Fibroblast of skin of abdomen (primary cell): ENCODE measurements at regions not wholly inside any gene's neighbourhood (a gene's known extent, or its start where the extent isn't known, plus 50 kb on each side); places are given as distances from the start of the nearest gene placed in this dataset.

Source experiments
- DNase-seq: peaks from one replicate; pipeline ENCODE4 v3.0.0-alpha.2; 2013

- DNase-seq = no peak
Measured at GRCh38 chr15:70258369-70259027, 160.8 kb upstream of the TLE3 start.

- DNase-seq = no peak
Measured at GRCh38 chr15:70257573-70258248, 160.0 kb upstream of the TLE3 start.

DNA sequence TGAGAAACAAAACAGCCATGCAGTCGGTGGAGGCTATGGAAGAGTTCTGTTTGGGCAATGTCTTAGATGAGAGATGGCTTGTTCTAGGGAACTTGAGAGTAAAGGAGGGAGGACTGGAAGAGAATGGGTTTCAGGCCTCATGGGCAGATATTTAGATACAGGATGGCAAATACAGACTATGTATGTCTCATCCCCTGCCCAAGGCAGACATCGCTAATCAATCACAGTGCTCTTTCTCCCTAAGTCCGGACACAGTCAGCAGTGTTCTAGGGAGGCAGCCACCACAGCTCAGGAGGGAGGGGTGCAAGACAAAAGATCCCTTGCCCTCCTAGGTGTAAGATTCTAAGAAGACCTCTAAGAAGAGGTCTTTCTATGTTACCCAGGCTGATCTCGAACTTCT is 159.3 kb upstream of the TLE3 start:
- DNase-seq = no peak

DNA sequence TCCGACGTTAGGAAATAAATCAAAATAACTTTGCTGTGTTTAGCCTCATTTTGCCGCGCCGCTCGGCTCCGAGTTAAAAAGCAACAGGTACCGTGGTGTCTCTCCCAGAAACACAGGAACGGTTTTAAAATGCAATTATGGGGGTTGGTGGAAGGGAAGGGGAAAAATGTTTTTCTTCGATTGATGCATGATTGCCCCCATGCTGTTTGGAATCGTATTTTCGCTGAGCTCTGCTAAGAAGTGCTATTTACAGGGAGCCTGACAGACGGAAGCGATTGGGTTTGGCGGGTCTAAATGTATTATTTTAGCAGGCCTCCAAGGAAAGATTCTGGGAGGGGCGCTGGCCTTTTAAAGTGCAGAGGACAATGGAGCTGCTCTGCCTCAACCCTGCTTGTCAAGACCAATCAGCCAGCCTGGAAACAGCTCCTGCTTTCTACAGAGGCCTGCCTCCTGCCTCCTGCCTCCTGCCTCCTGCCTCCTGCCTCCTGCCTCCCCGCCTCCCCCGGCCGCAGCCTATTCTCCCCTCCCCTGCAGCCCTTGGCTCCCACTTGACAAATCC is 156.7 kb upstream of the TLE3 start:
- no peak for DNase-seq

DNA sequence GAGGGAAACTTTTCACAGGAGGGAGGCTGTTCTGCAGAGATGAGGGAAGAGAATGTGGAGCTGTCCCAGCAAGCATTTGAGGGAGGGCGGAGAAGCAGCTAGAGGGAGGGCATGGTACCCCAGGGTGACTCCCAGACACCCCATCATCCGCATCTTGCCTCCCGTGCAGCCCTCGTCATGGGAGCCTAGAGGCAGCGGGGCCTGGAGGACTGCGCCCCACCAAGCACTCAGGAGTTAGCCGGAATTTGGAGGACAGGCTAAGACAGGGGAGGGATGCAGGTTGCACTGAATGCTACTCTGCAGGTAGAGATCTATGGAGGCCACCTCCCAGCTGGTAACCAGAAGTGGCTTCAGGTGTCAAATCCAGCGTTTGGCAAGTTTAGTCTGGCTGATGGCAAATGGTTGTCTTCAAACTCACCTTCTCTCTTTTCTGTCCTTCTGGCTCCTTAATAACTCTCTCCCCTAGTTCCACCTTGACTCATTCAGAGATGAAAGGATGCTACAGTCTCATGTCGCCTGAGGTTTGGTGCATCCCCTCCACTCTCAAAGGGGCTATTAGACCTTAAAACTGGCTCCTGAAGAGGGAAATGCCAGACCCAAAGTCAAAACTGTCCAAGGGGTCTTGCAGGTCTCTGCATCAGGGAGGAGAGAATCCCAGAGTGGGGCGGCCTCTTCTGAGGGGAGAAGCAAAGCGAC is 155.9 kb upstream of the TLE3 start:
- DNase-seq = no peak

GRCh38 chr15:70252951-70253320 is 155.2 kb upstream of the TLE3 start:
- DNase-seq = no peak

GRCh38 chr15:70252056-70252950 is 154.6 kb upstream of the TLE3 start:
- no peak for DNase-seq

- DNase-seq = no peak
Measured at GRCh38 chr15:70251246-70251990, 153.7 kb upstream of the TLE3 start.

- DNase-seq = no peak
Measured at GRCh38 chr15:70250208-70251201, 152.8 kb upstream of the TLE3 start.

DNA sequence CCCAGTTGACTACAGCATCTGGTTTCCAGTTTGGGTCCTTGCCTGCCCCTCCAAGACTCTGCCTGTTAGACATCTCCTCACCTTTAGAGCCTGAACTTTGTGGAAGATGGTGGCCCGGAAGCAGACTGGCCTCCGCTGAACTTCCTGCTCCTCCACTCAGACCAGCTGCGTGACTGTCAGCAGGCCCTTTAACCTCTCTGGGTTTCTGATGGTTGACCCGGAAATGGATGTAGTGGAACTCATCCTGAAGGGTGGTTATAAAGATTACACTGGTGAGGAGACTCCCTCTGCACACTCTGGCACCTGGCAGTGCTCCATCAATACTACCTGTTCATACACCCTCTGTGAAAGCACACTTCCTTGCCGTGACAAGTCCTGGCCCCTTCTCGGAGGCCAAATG is 151.9 kb upstream of the TLE3 start:
- DNase-seq = no peak

DNA sequence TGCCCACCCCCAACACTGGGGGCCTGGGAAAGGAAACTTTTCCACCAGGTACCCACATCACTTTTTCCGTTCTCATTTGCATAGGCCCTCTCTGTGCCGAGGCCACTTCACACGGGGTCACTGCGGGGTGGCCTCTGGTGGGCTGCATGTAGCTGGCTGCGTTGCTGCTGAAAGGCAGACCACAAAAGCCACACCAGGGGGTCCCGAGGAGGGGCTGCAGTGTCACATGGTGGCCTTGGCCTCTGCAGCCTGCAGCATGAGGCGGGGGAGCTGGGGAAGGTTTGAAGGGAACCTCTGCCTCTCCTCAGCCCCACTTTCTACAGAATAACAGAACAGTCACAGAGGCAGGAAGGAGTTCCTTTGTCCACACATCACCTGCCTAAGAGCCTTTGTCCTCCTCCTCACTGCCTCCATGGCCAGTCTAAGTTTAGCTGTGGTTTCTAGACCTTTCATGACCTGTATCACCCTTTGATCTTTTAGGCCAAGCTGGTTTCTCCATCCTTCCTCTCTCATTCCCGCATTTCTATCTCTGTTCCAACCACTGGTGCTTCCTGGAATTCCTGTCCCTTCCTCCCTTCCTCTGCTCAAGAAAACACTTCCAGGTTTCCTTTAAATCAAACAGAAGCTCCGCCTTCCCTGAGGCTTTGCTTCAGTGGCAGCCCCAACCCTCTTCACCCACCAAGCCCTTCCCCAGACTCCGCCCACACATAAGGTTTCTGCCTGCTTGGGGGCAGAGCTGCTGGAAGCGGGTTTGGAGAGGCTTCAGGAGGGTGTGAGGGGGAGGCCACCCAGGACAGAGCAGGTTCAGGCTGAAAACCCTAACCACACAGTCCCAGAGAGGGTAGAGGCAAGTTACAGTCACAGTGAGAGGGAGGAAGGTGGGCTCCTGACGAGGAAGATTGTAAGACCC is 150.7 kb upstream of the TLE3 start:
- no peak for DNase-seq

GRCh38 chr15:70247281-70247680 is 149.6 kb upstream of the TLE3 start:
- DNase-seq = no peak

DNA sequence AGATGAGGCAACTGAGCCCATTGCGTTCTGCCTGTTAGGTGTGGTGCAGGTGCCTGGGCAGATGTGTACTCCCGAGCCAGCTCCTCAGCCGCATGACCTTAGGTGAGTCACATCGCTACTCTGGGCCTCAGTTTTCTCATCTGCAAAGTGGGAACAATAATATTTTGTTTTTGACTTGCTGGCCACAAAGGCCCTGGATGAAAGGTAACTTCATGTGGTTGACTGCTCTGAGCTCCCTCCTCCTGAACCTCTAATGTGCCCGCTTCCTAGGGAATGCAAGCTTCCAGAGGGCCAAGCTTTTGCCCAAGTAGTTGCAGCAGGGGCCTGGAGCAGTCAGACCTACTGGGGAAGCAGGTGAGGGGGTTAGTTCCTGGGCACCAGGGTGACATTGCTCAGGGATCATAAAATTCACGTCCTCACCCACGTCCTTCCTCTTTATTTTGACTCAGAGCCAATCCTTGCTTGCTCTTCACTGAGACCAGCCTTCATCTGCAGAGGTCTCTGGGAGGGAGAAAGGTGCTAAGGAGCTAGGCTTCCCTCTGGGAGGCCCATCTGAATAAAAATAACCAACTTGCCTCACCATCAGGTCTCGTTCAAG is 149.0 kb upstream of the TLE3 start:
- DNase-seq = no peak

DNA sequence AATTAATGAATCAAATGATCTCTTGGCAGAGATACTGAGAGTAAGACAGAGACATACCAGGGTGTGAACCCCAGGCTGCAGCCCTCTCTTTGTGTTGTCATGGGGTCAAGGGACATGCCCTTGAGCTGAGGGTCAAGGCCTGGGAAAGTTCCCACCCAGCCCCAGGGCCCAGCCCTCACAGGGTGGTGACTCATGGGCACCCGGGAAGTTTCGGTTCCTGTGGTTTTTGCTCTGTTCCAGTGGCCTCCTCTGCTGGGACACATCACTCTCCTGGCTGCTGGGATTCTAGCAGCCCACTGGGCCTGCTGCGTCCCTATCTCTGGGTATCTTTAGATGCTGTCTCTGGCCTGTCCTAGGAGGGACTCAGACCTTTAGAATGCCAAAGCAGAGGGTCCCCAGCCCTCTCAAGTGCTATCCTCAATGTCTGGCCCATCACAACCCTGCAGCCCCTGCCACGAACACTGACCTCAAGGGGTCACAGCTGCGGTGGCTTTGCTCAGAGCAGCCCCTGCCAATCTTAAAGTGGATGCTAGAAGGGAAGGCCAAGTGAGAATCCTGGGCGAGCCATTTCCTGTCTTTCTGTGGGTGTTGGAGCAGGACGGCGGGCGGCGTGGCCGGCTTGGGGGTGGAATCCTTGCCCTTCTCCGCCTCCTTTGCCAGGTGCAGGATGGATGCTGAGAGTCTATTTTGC is 148.4 kb upstream of the TLE3 start:
- DNase-seq = no peak

DNA sequence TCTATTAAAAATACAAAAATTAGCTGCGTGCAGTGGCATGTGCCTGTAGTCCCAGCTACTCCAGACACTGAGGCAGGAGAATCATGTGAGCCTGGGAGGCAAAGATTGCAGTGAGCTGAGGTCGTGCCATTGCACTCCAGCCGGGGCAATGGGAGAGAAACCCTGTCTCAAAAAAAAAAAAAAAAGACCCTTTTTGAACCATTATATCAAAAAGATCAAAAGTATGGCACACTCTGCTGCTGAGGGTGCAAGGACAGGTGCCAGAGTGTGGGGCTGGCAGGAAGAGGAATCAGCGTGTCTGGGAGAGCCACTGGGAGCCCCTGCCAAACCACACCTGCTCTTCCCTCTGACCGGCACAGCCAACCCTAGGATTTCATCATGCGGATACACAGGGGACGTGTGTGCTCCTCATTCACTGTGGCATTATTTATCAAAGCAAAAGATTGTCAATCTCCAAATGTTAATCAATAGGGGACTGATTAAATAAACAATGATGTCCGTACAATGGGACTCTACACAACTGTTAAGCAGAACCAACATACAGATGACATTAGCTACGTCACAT is 147.3 kb upstream of the TLE3 start:
- no peak for DNase-seq

DNA sequence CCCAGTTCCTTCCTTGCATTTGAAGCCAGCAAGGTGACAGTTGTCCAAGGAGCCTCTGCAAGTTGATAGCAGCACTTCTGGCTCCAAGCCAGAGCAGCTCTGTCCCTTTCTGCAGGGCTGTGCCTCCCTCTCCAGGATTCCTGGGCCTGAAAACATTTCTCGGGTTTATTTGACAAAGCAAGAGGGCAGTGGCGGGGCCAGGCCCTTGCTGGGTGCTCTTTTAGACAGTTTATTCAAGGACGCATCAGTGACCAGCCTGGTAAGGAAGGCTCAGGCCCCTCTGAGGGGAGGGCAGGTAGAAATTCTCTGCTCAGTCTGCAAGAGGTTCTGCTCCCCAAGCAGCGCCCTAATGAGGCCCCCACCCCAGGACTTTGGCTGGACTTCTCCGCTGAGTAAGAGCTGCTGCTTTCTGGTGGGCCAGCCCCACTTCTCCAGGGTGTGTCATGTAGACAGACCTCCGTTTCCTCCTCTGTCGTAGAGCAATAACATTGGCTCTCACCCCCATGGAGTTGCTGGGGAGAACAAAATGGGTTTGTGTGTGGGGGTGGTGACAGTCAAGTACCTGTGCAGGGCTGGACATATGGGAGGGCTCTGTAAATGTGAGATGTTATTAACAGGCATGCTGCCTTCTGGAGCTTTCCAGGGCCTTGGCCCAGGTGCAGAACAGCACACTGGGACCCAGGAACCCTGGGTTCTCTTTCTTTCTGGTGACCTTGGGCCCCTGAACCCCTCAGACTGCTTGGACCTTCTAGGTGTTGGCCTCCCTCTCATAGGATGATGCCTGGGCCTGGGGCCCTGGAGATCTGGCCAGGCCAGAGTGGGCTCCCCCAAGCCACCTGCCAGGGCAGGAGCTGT is 146.2 kb upstream of the TLE3 start:
- no peak for DNase-seq
